SK-N-SH treated with all-trans-retinoic acid at 6 μM for 48 hours (cell line): ENCODE measurements at regions not wholly inside any gene's neighbourhood (a gene's known extent, or its start where the extent isn't known, plus 50 kb on each side); places are given as distances from the start of the nearest gene placed in this dataset.

Experiments
- ARNTL ChIP-seq: fragments of 450-650 bp; formaldehyde crosslinking; IDR thresholded peaks from 2 replicates; pipeline ENCODE4 v1.5.0; 2020; ENCODE audit warnings: low read depth, mild to moderate bottlenecking, moderate library complexity, borderline replicate concordance
- CSDC2 ChIP-seq: fragments of 250-450 bp; sonication (Bioruptor Pico); IDR thresholded peaks from 2 replicates; pipeline ENCODE4 v1.5.0; 2020; ENCODE audit warnings: mild to moderate bottlenecking, moderate library complexity
- CSRNP3 ChIP-seq: fragments of 250-450 bp; sonication (Bioruptor Pico); IDR thresholded peaks from 2 replicates; pipeline ENCODE4 v1.5.1; 2021; ENCODE audit warnings: mild to moderate bottlenecking, moderate library complexity
- ESRRG ChIP-seq: fragments of 250-450 bp; sonication (Bioruptor Pico); IDR thresholded peaks from 2 replicates; pipeline ENCODE4 v1.6.1; 2021; ENCODE audit warnings: mild to moderate bottlenecking
- ISL1 ChIP-seq: fragments of 250-450 bp; sonication (Bioruptor Pico); IDR thresholded peaks from 2 replicates; pipeline ENCODE4 v2.1.2; 2022; ENCODE audit warnings: mild to moderate bottlenecking, moderate library complexity
- OSR1 ChIP-seq: fragments of 250-450 bp; sonication (Bioruptor Pico); IDR thresholded peaks from 2 replicates; pipeline ENCODE4 v1.8.0; 2022; ENCODE audit warnings: moderate library complexity, mild to moderate bottlenecking, inconsistent platforms
- PATZ1 ChIP-seq: fragments of 250-450 bp; sonication (Bioruptor Pico); IDR thresholded peaks from 2 replicates; pipeline ENCODE4 v1.8.0; 2020; ENCODE audit warnings: mild to moderate bottlenecking, moderate library complexity, borderline replicate concordance
- RARB ChIP-seq: fragments of 250-450 bp; sonication (Bioruptor Pico); IDR thresholded peaks from 2 replicates; pipeline ENCODE4 v1.8.0; 2021; ENCODE audit warnings: mild to moderate bottlenecking, moderate library complexity
- SNAI2 ChIP-seq: fragments of 250-450 bp; sonication (Bioruptor Pico); IDR thresholded peaks from 2 replicates; pipeline ENCODE4 v1.5.0; 2020; ENCODE audit warnings: mild to moderate bottlenecking, moderate library complexity
- TOX ChIP-seq: fragments of 250-450 bp; sonication (Bioruptor Pico); IDR thresholded peaks from 2 replicates; pipeline ENCODE4 v1.8.0; 2021; ENCODE audit warnings: mild to moderate bottlenecking, moderate library complexity, borderline replicate concordance
- ZC3H10 ChIP-seq: fragments of 250-450 bp; sonication (Bioruptor Pico); IDR thresholded peaks from 2 replicates; pipeline ENCODE4 v1.5.1; 2021; ENCODE audit warnings: mild to moderate bottlenecking, moderate library complexity
- TF ChIP-seq, protein P1 (sequence below): fragments of 250-450 bp; sonication (Bioruptor Pico); IDR thresholded peaks from 2 replicates; pipeline ENCODE4 v1.5.0; 2020; ENCODE audit warnings: mild to moderate bottlenecking, moderate library complexity

DNA sequence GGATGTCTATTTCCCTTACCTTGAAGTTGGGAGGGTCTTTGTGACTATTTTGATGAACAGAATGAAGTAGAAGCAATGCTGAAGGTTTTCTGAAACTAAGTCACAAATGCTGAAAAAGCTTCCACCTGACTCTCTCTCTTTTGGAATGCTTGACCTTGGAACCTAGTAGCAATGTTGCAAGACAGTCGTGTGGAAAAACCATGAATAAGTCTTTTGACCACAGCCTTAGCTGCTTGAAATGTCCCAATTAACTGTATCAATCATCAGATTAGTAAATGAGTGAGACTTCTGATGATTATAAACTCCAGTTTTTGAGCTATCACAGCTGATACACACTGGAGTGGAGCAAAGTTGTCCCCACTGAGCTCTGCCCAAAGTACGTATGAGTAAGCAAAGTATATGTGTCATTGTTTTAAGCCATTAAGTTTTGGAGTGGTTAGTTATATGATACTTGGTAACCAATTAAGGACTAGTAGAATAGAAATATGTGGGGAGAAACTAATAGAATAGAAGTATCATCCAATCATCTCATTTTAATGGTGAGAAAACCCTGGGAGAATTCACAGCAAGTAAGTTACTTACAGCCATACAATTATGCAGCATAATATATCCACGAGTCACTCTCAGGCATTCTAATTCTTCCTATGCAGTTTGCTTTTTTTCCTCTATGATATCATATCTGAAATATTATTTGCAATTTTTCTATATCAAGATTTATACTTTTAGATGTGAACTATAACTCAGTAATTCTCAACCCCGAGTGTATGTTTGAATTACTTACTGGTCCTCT is 1010.6 kb downstream of the ROBO2 start:
- TF ChIP-seq OSR1 (CRISPR knock-in tag) (no peak), CSRNP3 (no peak), PATZ1 (CRISPR knock-in tag) (no peak), ISL1 (CRISPR knock-in tag) (no peak), ARNTL (CRISPR knock-in tag) (no peak), CSDC2 (no peak), ZC3H10 (CRISPR knock-in tag) (no peak), SNAI2 (CRISPR knock-in tag) (no peak), TOX (no peak), RARB (CRISPR knock-in tag) (no peak), ESRRG (CRISPR knock-in tag) (no peak)
- TF ChIP-seq, protein P1, sequence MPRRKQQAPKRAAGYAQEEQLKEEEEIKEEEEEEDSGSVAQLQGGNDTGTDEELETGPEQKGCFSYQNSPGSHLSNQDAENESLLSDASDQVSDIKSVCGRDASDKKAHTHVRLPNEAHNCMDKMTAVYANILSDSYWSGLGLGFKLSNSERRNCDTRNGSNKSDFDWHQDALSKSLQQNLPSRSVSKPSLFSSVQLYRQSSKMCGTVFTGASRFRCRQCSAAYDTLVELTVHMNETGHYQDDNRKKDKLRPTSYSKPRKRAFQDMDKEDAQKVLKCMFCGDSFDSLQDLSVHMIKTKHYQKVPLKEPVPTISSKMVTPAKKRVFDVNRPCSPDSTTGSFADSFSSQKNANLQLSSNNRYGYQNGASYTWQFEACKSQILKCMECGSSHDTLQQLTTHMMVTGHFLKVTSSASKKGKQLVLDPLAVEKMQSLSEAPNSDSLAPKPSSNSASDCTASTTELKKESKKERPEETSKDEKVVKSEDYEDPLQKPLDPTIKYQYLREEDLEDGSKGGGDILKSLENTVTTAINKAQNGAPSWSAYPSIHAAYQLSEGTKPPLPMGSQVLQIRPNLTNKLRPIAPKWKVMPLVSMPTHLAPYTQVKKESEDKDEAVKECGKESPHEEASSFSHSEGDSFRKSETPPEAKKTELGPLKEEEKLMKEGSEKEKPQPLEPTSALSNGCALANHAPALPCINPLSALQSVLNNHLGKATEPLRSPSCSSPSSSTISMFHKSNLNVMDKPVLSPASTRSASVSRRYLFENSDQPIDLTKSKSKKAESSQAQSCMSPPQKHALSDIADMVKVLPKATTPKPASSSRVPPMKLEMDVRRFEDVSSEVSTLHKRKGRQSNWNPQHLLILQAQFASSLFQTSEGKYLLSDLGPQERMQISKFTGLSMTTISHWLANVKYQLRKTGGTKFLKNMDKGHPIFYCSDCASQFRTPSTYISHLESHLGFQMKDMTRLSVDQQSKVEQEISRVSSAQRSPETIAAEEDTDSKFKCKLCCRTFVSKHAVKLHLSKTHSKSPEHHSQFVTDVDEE (CRISPR knock-in tag): no peak
